A549 (cell line): ENCODE measurements at regions not wholly inside any gene's neighbourhood (a gene's known extent, or its start where the extent isn't known, plus 50 kb on each side); places are given as distances from the start of the nearest gene placed in this dataset.

Experiments
- BHLHE40 ChIP-seq: IDR thresholded peaks from 2 replicates; pipeline ENCODE4 v1.6.1; 2012; ENCODE audit warnings: low read depth, low read length, inconsistent platforms
- CBX2 ChIP-seq: fragments of 200-600 bp; sonication (generic); IDR thresholded peaks from 2 replicates; pipeline ENCODE4 v1.6.1; 2016; ENCODE audit warnings: low read depth, mild to moderate bottlenecking, borderline replicate concordance
- POLR2A ChIP-seq: IDR thresholded peaks from 2 replicates; pipeline ENCODE4 v1.6.1; 2012; ENCODE audit warnings: mild to moderate bottlenecking, low read length
- RAD21 ChIP-seq, 2 experiments: fragments of >200 bp in 1 of 2; sonication (Bioruptor Twin) in 1 of 2; formaldehyde crosslinking in 1 of 2; IDR thresholded peaks in 1 of 2; conservative IDR thresholded peaks in 1 of 2; 2 replicates in 1 of 2; 3 replicates in 1 of 2; pipeline ENCODE4 v1.6.1; 2012 to 2018; ENCODE audit warnings: inconsistent platforms in 1 of 2
- TF ChIP-seq, protein P1 (sequence below): fragments of >200 bp; sonication (Bioruptor Twin); formaldehyde crosslinking; IDR thresholded peaks from 3 replicates; pipeline ENCODE4 v1.5.1; 2016

DNA sequence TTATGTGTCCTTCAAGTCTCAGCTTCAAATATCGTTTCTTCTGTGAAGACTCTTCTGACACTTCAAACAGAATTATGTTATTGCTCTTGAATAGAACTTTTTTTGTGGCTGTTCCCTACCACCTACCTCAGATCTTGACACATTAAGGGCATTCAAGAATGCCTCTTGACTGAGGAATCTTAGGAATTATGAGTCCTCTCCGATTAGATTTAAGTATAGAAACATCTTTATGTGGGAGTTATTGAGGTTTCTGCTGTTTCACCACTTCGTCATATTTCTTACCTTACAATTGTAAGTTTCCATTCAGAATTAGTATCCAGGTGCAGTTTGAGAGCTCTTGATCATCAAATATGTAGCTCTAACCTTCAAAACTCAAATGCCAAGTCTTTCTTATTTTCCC lies 324.2 kb upstream of the NUDT12 start:
- TF ChIP-seq POLR2A (no peak), RAD21 (conservative IDR thresholded peaks at IDR 0.05 in 1 of 2, IDR thresholded peaks at IDR 0.05 in 1 of 2) (no peak), CBX2 (no peak), BHLHE40 (no peak)
- TF ChIP-seq, protein P1, sequence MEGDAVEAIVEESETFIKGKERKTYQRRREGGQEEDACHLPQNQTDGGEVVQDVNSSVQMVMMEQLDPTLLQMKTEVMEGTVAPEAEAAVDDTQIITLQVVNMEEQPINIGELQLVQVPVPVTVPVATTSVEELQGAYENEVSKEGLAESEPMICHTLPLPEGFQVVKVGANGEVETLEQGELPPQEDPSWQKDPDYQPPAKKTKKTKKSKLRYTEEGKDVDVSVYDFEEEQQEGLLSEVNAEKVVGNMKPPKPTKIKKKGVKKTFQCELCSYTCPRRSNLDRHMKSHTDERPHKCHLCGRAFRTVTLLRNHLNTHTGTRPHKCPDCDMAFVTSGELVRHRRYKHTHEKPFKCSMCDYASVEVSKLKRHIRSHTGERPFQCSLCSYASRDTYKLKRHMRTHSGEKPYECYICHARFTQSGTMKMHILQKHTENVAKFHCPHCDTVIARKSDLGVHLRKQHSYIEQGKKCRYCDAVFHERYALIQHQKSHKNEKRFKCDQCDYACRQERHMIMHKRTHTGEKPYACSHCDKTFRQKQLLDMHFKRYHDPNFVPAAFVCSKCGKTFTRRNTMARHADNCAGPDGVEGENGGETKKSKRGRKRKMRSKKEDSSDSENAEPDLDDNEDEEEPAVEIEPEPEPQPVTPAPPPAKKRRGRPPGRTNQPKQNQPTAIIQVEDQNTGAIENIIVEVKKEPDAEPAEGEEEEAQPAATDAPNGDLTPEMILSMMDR = no peak
